Neural cell (in vitro differentiated cells): ENCODE measurements at regions not wholly inside any gene's neighbourhood (a gene's known extent, or its start where the extent isn't known, plus 50 kb on each side); places are given as distances from the start of the nearest gene placed in this dataset.

Experiments
- H2AFZ ChIP-seq: fragments of 200-600, 300-800 bp; sonication (generic), shearing (Covaris generic); 2 replicates; pipeline ENCODE4 v1.6.0; 2014; ENCODE audit warnings: low read depth, mild to moderate bottlenecking, antibody characterized with exemption, low read length, moderate library complexity
- H3F3A ChIP-seq: fragments of 200-600 bp; shearing (Covaris generic); 2 replicates; pipeline ENCODE4 v1.6.1; 2016; ENCODE audit warnings: mild to moderate bottlenecking, moderate library complexity, mixed read lengths, antibody characterized with exemption, low read length; ENCODE audit not compliant: insufficient read depth, poor library complexity, severe bottlenecking
- H3K27ac ChIP-seq: fragments of 200-600, 300-800 bp; sonication (generic), shearing (Covaris generic); 2 replicates; pipeline ENCODE4 v1.5.1; 2014; ENCODE audit warnings: mild to moderate bottlenecking, low read length, moderate library complexity
- H3K27me3 ChIP-seq: fragments of 300-800, 200-600 bp; sonication (generic), shearing (Covaris generic); 2 replicates; pipeline ENCODE4 v1.6.0; 2014; ENCODE audit warnings: mild to moderate bottlenecking, low read depth, low read length, moderate library complexity; ENCODE audit not compliant: insufficient read depth
- H3K36me3 ChIP-seq: fragments of 300-800, 200-600 bp; sonication (generic), shearing (Covaris generic); 2 replicates; pipeline ENCODE4 v1.5.1; 2014; ENCODE audit warnings: mild to moderate bottlenecking, antibody characterized with exemption, low read length, moderate library complexity; ENCODE audit not compliant: insufficient read depth
- H3K4me2 ChIP-seq: fragments of 300-800, 200-600 bp; sonication (generic), shearing (Covaris generic); 2 replicates; pipeline ENCODE4 v1.6.0; 2014; ENCODE audit warnings: mild to moderate bottlenecking, low read length
- H3K4me3 ChIP-seq: fragments of 300-800, 200-600 bp; sonication (generic), shearing (Covaris generic); 2 replicates; pipeline ENCODE4 v1.5.1; 2014; ENCODE audit warnings: mild to moderate bottlenecking, low read length, moderate library complexity
- H3K79me2 ChIP-seq: fragments of 200-600 bp; shearing (Covaris generic); replicated peaks from 2 replicates; pipeline ENCODE4 v1.6.0; 2014; ENCODE audit warnings: mild to moderate bottlenecking, low read length, moderate library complexity; ENCODE audit not compliant: insufficient read depth
- H3K9ac ChIP-seq: fragments of 300-800, 200-600 bp; sonication (generic), shearing (Covaris generic); 2 replicates; pipeline ENCODE4 v1.6.1; 2016; ENCODE audit warnings: mild to moderate bottlenecking, low read length, mixed read lengths
- H3K9me2 ChIP-seq: fragments of 200-600 bp; shearing (Covaris generic); 2 replicates; pipeline ENCODE4 v1.6.1; 2016; ENCODE audit warnings: mild to moderate bottlenecking, low read length, mixed read lengths; ENCODE audit not compliant: insufficient read depth
- H3K9me3 ChIP-seq: fragments of 200-600, 300-800 bp; sonication (generic), shearing (Covaris generic); 2 replicates; pipeline ENCODE4 v1.6.1; 2016; ENCODE audit warnings: mild to moderate bottlenecking, mixed run types, low read length, moderate library complexity, mixed read lengths
- H4K20me1 ChIP-seq: fragments of 200-600 bp; shearing (Covaris generic); 2 replicates; pipeline ENCODE4 v1.6.1; 2016; ENCODE audit warnings: mild to moderate bottlenecking, mixed run types; ENCODE audit not compliant: insufficient read depth
- CTCF ChIP-seq: fragments of 450-650 bp; IDR thresholded peaks from 2 replicates; pipeline ENCODE4 v1.5.1; 2014; ENCODE audit warnings: antibody characterized with exemption, mild to moderate bottlenecking, moderate library complexity; ENCODE audit not compliant: poor library complexity, severe bottlenecking
- EP300 ChIP-seq: fragments of 450-650 bp; conservative IDR thresholded peaks from 2 replicates; pipeline ENCODE4 v1.6.1; 2014; ENCODE audit warnings: antibody characterized with exemption, mild to moderate bottlenecking, moderate library complexity; ENCODE audit not compliant: poor library complexity, severe bottlenecking
- EZH2 ChIP-seq: fragments of 200-600, 300-800 bp; shearing (Covaris generic), sonication (generic); IDR thresholded peaks from 2 replicates; pipeline ENCODE4 v1.6.1; 2014; ENCODE audit warnings: antibody characterized with exemption, low read length, borderline replicate concordance, mild to moderate bottlenecking; ENCODE audit not compliant: insufficient read depth, poor library complexity, severe bottlenecking
- MXI1 ChIP-seq: fragments of 450-650 bp; conservative IDR thresholded peaks from 2 replicates; pipeline ENCODE4 v1.6.1; 2014; ENCODE audit warnings: antibody characterized with exemption, mild to moderate bottlenecking; ENCODE audit not compliant: poor library complexity, severe bottlenecking
- POLR2AphosphoS5 ChIP-seq: IDR thresholded peaks from 2 replicates; pipeline ENCODE4 v1.6.1; 2012
- RAD21 ChIP-seq: fragments of 450-650 bp; conservative IDR thresholded peaks from 2 replicates; pipeline ENCODE4 v1.6.1; 2014; ENCODE audit warnings: antibody characterized with exemption, mild to moderate bottlenecking, moderate library complexity
- REST ChIP-seq: IDR thresholded peaks from 2 replicates; pipeline ENCODE4 v1.6.1; 2012; ENCODE audit warnings: borderline replicate concordance
- SMC3 ChIP-seq: fragments of 450-650 bp; conservative IDR thresholded peaks from 2 replicates; pipeline ENCODE4 v1.6.1; 2014; ENCODE audit warnings: antibody characterized with exemption, mild to moderate bottlenecking, moderate library complexity; ENCODE audit not compliant: poor library complexity
- TAF1 ChIP-seq: IDR thresholded peaks from 2 replicates; pipeline ENCODE4 v1.6.1; 2012; ENCODE audit warnings: low read depth

GRCh38 chr17:77599699-77600098 is 358.8 kb upstream of the TNRC6C start:
- H3K4me3 ChIP-seq: no peak overlapping the region
- H3K36me3 ChIP-seq: no peaks in the 10 kb centered on the region
- H3K79me2 ChIP-seq: no peaks in the 10 kb centered on the region
- TF ChIP-seq EZH2 (no peak), TAF1 (no peak), EP300 (no peak), CTCF (no peak), RAD21 (no peak), MXI1 (no peak), POLR2AphosphoS5 (no peak), SMC3 (no peak), REST (no peak)
- no peak overlapping the region for H3K4me2 ChIP-seq
- H2AFZ ChIP-seq: no peak overlapping the region
- H3K9me2 ChIP-seq: no peaks in the 10 kb centered on the region
- H3F3A ChIP-seq: no peaks in the 10 kb centered on the region
- no peaks in the 10 kb centered on the region for H3K27me3 ChIP-seq
- no peak overlapping the region for H3K9ac ChIP-seq
- no peaks in the 10 kb centered on the region for H4K20me1 ChIP-seq
- no peaks in the 10 kb centered on the region for H3K9me3 ChIP-seq
- no peak overlapping the region for H3K27ac ChIP-seq

GRCh38 chr17:77600346-77600745 is 358.2 kb upstream of the TNRC6C start:
- H4K20me1 ChIP-seq: no peaks in the 10 kb centered on the region
- no peak overlapping the region for H3K9ac ChIP-seq
- H3K79me2 ChIP-seq: no peaks in the 10 kb centered on the region
- no peak overlapping the region for H3K4me2 ChIP-seq
- no peak overlapping the region for H2AFZ ChIP-seq
- H3K27ac ChIP-seq: no peak overlapping the region
- H3K27me3 ChIP-seq: no peaks in the 10 kb centered on the region
- no peaks in the 10 kb centered on the region for H3K9me2 ChIP-seq
- TF ChIP-seq EP300 (no peak), POLR2AphosphoS5 (no peak), RAD21 (no peak), MXI1 (no peak), REST (no peak), TAF1 (no peak), EZH2 (no peak), CTCF (no peak), SMC3 (no peak)
- no peak overlapping the region for H3K4me3 ChIP-seq
- H3K9me3 ChIP-seq: no peaks in the 10 kb centered on the region
- no peaks in the 10 kb centered on the region for H3F3A ChIP-seq
- no peaks in the 10 kb centered on the region for H3K36me3 ChIP-seq
